Body of pancreas (tissue), 4 donors: ENCODE measurements at regions not wholly inside any gene's neighbourhood (a gene's known extent, or its start where the extent isn't known, plus 50 kb on each side); places are given as distances from the start of the nearest gene placed in this dataset.

ENCODE experiments used
- CTCF ChIP-seq, 7 experiments: fragments of 450-650 bp in 4 of 7; fragments of 200-600 bp in 3 of 7; sonication (generic) in 3 of 7; IDR thresholded peaks; one replicate each; pipeline ENCODE4 v1.5.1; 2016 to 2019; ENCODE audit warnings: antibody characterized with exemption in 7 of 7
- POLR2A ChIP-seq, 3 donors: fragments of 450-650 bp; IDR thresholded peaks; one replicate each; pipeline ENCODE4 v1.6.1; 2016; ENCODE audit warnings: antibody characterized with exemption in 3 of 3, mild to moderate bottlenecking in 2 of 3

- TF ChIP-seq POLR2A (IDR thresholded peaks at IDR 0.05) (no peak), CTCF (IDR thresholded peaks at IDR 0.05) (no peak)
Measured at GRCh38 chr10:33722067-33722466, 387.6 kb upstream of the NRP1 start.
